Loucy (cell line): ENCODE measurements at regions not wholly inside any gene's neighbourhood (a gene's known extent, or its start where the extent isn't known, plus 50 kb on each side); places are given as distances from the start of the nearest gene placed in this dataset.

Experiments used
- H2AFZ ChIP-seq: fragments of 200-600 bp; sonication (generic); 2 replicates; pipeline ENCODE4 v1.6.0; 2016; ENCODE audit warnings: antibody characterized with exemption, mild to moderate bottlenecking, low read length, moderate library complexity
- H3F3A ChIP-seq: fragments of 200-600 bp; 2 replicates; pipeline ENCODE4 v1.6.0; 2016; ENCODE audit warnings: antibody characterized with exemption, low read depth, mild to moderate bottlenecking
- H3K27me3 ChIP-seq: fragments of 200-600 bp; sonication (generic); 2 replicates; pipeline ENCODE4 v1.6.1; 2014; ENCODE audit warnings: low read length, mild to moderate bottlenecking; ENCODE audit not compliant: insufficient read depth, poor library complexity, severe bottlenecking
- H3K36me3 ChIP-seq: fragments of 200-600 bp; sonication (generic); 2 replicates; pipeline ENCODE4 v1.6.1; 2016; ENCODE audit warnings: low read length; ENCODE audit not compliant: insufficient read depth
- H3K4me1 ChIP-seq: fragments of 200-600 bp; sonication (generic); 2 replicates; pipeline ENCODE4 v1.5.1; 2014; ENCODE audit warnings: low read length, mild to moderate bottlenecking; ENCODE audit not compliant: insufficient read depth, poor library complexity, severe bottlenecking
- H3K4me2 ChIP-seq: fragments of 200-600 bp; sonication (generic); 2 replicates; pipeline ENCODE4 v1.6.0; 2014; ENCODE audit warnings: antibody characterized with exemption, low read length, low read depth, mild to moderate bottlenecking; ENCODE audit not compliant: poor library complexity, severe bottlenecking
- H3K4me3 ChIP-seq: fragments of 200-600 bp; sonication (generic); 2 replicates; pipeline ENCODE4 v1.5.1; 2014; ENCODE audit warnings: low read length, mild to moderate bottlenecking, mixed read lengths; ENCODE audit not compliant: poor library complexity, severe bottlenecking
- H3K79me2 ChIP-seq: fragments of 200-600 bp; sonication (generic); 2 replicates; pipeline ENCODE4 v1.6.1; 2014; ENCODE audit warnings: low read length; ENCODE audit not compliant: insufficient read depth
- H3K9ac ChIP-seq: fragments of 200-600 bp; sonication (generic); 2 replicates; pipeline ENCODE4 v1.6.0; 2014; ENCODE audit warnings: mild to moderate bottlenecking, low read depth, low read length, moderate library complexity; ENCODE audit not compliant: poor library complexity, severe bottlenecking
- H3K9me2 ChIP-seq: fragments of 200-600 bp; sonication (generic); replicated peaks from 2 replicates; pipeline ENCODE4 v1.6.1; 2016; ENCODE audit warnings: low read depth, low read length, mixed read lengths
- H3K9me3 ChIP-seq: fragments of 200-600 bp; sonication (generic); 2 replicates; pipeline ENCODE4 v1.6.1; 2014; ENCODE audit warnings: mild to moderate bottlenecking, antibody characterized with exemption, low read length, low read depth; ENCODE audit not compliant: insufficient read depth
- H4K20me1 ChIP-seq: fragments of 200-600 bp; sonication (generic); 2 replicates; pipeline ENCODE4 v1.6.0; 2014; ENCODE audit warnings: antibody characterized with exemption, low read length, mild to moderate bottlenecking; ENCODE audit not compliant: insufficient read depth, poor library complexity, severe bottlenecking
- EZH2phosphoT487 ChIP-seq: fragments of 200-600 bp; IDR thresholded peaks from 2 replicates; pipeline ENCODE4 v1.6.1; 2018; ENCODE audit warnings: antibody characterized with exemption, mild to moderate bottlenecking, moderate library complexity, borderline replicate concordance
- TF ChIP-seq, protein P1 (sequence below): fragments of 200-600 bp; sonication (generic); conservative IDR thresholded peaks from 2 replicates; pipeline ENCODE4 v1.5.1; 2014; ENCODE audit warnings: mild to moderate bottlenecking, antibody characterized with exemption, low read length

DNA sequence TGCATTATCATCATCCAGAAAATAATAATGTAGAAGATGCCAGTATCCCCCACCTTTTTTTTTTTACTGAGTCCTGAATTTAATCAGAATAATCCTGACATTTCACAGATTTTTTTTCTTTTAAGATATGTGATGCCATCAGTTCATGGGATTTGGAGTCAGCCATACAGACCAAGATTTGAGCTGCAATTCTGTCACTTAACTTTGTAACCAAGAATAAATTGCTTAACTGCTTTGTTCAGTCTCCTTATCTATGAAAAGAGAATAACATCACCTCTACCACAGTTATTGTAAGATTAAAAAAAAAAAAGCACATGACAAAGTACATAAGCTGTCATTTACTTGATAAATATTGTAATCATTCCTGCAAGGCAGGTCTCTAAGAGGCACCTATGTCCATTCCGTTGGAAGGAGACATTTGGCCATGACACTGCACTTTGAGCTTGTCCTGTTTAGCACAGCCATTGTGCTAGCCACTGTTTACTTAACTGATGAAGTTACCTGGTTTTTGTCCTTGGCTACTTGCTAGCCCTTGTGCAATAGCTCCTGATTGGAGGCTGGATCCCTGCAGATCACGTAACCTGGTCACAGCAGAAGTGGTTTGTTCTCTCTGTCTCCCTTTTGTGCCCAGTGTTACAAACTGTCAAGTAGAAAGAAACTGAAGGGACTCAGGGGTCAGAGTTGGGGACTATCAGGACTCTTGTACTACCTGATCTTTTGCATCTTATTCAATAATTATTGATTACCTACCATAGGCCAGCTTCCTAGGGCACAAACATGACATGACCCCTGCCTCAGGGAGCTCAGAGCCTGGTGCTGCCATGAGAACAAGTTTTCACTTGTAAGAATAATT is 306.0 kb downstream of the WDR72 start:
- no peak overlapping the region for H3K4me3 ChIP-seq
- no peaks in the 10 kb centered on the region for H4K20me1 ChIP-seq
- no peaks in the 10 kb centered on the region for H3F3A ChIP-seq
- H3K9me2 ChIP-seq: 0 out of 2 replicates have a peak, but pooled peaks cover 3% of the 10 kb centered on the region
- H3K4me2 ChIP-seq: no peak overlapping the region
- H3K27me3 ChIP-seq: no peaks in the 10 kb centered on the region
- H3K79me2 ChIP-seq: no peaks in the 10 kb centered on the region
- H3K9ac ChIP-seq: no peak overlapping the region
- H2AFZ ChIP-seq: no peak overlapping the region
- no peaks in the 10 kb centered on the region for H3K36me3 ChIP-seq
- no peak for TF ChIP-seq EZH2phosphoT487
- TF ChIP-seq, protein P1, sequence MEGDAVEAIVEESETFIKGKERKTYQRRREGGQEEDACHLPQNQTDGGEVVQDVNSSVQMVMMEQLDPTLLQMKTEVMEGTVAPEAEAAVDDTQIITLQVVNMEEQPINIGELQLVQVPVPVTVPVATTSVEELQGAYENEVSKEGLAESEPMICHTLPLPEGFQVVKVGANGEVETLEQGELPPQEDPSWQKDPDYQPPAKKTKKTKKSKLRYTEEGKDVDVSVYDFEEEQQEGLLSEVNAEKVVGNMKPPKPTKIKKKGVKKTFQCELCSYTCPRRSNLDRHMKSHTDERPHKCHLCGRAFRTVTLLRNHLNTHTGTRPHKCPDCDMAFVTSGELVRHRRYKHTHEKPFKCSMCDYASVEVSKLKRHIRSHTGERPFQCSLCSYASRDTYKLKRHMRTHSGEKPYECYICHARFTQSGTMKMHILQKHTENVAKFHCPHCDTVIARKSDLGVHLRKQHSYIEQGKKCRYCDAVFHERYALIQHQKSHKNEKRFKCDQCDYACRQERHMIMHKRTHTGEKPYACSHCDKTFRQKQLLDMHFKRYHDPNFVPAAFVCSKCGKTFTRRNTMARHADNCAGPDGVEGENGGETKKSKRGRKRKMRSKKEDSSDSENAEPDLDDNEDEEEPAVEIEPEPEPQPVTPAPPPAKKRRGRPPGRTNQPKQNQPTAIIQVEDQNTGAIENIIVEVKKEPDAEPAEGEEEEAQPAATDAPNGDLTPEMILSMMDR: no peak
- no peaks in the 10 kb centered on the region for H3K4me1 ChIP-seq
- no peaks in the 10 kb centered on the region for H3K9me3 ChIP-seq

DNA sequence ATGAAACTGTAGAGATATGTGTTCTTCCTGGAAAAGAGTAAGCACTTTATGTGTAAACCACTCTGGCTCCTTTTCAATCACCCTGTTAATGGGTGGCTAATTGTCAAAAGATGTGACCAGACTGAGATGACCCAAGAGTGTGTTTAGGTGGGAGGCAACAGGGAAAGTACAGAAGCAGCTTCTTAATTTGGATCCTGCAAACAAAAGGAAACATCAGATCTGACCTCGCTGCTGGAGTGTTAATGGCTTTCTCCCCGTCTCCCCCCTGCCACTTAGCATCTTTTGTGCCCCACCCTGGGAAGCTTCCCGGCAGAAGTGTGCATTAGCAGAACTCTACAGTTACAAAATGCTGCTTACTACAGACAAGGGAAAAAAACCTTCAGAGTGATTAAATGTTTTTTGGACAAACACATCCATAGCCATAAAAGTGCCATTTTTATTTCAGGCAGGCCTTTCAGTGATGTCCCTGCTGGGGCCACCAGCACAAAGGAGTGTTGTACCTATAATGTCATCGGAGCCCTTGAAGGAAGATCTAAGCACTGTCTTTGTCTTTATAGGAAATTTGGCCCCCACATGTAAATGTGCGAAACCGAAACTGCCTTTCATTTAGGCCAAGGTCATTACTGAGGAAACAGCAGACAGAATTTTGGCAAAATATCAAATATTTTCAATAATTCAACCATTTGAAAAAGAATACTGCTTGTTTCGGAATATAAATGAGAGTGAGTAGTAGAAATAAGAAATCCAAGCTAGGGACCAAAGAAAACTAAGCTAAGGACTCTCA is 311.0 kb downstream of the WDR72 start:
- Histone ChIP-seq H3K9ac (no peak overlapping the region), H3K27me3 (no peaks in the 10 kb centered on the region), H3K9me3 (no peaks in the 10 kb centered on the region), H3K4me2 (no peak overlapping the region), H3K9me2 (0 out of 2 replicates have a peak, but pooled peaks cover 3% of the 10 kb centered on the region), H3K79me2 (no peaks in the 10 kb centered on the region), H3K4me3 (no peak overlapping the region), H4K20me1 (no peaks in the 10 kb centered on the region), H3F3A (no peaks in the 10 kb centered on the region), H2AFZ (no peak overlapping the region), H3K36me3 (no peaks in the 10 kb centered on the region), H3K4me1 (no peaks in the 10 kb centered on the region)
- TF ChIP-seq, protein P1: no peak
- no peak for TF ChIP-seq EZH2phosphoT487

DNA sequence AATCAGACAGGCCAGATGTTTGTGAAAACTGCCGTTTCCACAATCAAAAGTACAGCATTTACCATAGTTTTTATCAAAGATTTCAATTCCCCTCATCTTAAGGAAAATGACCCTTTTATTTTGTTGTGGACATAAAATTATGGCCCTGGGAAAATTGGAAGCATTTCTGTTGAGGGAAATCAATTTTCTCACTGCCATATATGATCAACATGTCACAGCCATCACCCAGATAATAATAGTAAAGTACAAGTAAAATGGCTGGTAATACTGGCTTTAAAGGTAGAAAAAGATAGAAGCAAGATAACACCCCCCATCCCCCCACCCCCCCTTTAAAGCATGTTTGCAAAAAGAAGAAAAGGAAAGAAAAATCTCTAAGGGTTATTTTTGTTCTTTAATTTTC is 311.7 kb downstream of the WDR72 start:
- Histone ChIP-seq H3K9me2 (0 out of 2 replicates have a peak, but pooled peaks cover 3% of the 10 kb centered on the region), H4K20me1 (no peaks in the 10 kb centered on the region), H2AFZ (no peak overlapping the region), H3K9me3 (no peaks in the 10 kb centered on the region), H3K79me2 (no peaks in the 10 kb centered on the region), H3K36me3 (no peaks in the 10 kb centered on the region), H3F3A (no peaks in the 10 kb centered on the region), H3K4me3 (no peak overlapping the region), H3K27me3 (no peaks in the 10 kb centered on the region), H3K9ac (no peak overlapping the region), H3K4me1 (no peaks in the 10 kb centered on the region), H3K4me2 (no peak overlapping the region)
- TF ChIP-seq EZH2phosphoT487: no peak
- TF ChIP-seq, protein P1: no peak
